Tibial nerve (tissue), 4 donors: ENCODE measurements at regions not wholly inside any gene's neighbourhood (a gene's known extent, or its start where the extent isn't known, plus 50 kb on each side); places are given as distances from the start of the nearest gene placed in this dataset.

Experiments used
- DNase-seq, 2 donors: peaks; one replicate each; pipeline ENCODE4 v3.0.0-alpha.2; 2019; ENCODE audit warnings: low spot score in 2 of 2
- H3K27ac ChIP-seq, 4 donors: fragments of 200-600 bp; sonication (generic) in 3 of 4; one replicate each; pipeline ENCODE4 v1.5.1; 2017 to 2019; ENCODE audit warnings: mild to moderate bottlenecking in 1 of 4
- H3K27me3 ChIP-seq, 2 donors: fragments of 200-600 bp; sonication (generic) in 1 of 2; one replicate each; pipeline versions ENCODE4 v1.5.1 to v1.6.0; 2017 to 2019
- H3K36me3 ChIP-seq, 3 donors: fragments of 200-600 bp; sonication (generic); one replicate each; pipeline ENCODE4 v1.5.1; 2018 to 2019
- H3K4me1 ChIP-seq, 4 donors: fragments of 200-600 bp; sonication (generic) in 3 of 4; one replicate each; pipeline ENCODE4 v1.5.1; 2017 to 2019
- H3K4me3 ChIP-seq, 4 donors: fragments of 200-600 bp; sonication (generic) in 3 of 4; one replicate each; pipeline ENCODE4 v1.5.1; 2017 to 2019; ENCODE audit warnings: mild to moderate bottlenecking in 1 of 4, moderate library complexity in 1 of 4
- H3K9me3 ChIP-seq, 4 donors: fragments of 200-600 bp; sonication (generic) in 3 of 4; one replicate each; pipeline ENCODE4 v1.5.1; 2017 to 2019
- CTCF ChIP-seq, 5 experiments: fragments of 200-600 bp in 3 of 5; fragments of 450-650 bp in 2 of 5; sonication (generic) in 3 of 5; IDR thresholded peaks; one replicate each; pipeline ENCODE4 v1.5.1; 2016 to 2019; ENCODE audit warnings: antibody characterized with exemption in 5 of 5, mild to moderate bottlenecking in 3 of 5, moderate library complexity in 2 of 5
- EP300 ChIP-seq, 2 donors: sonication (generic); formaldehyde crosslinking; IDR thresholded peaks; one replicate each; pipeline ENCODE4 v1.6.1; 2017; ENCODE audit warnings: antibody characterized with exemption in 2 of 2, mild to moderate bottlenecking in 1 of 2
- POLR2A ChIP-seq, 2 donors: fragments of 450-650 bp; IDR thresholded peaks; one replicate each; pipeline ENCODE4 v1.6.1; 2017; ENCODE audit warnings: antibody characterized with exemption in 2 of 2, mild to moderate bottlenecking in 2 of 2, moderate library complexity in 2 of 2
- WGBS, 2 donors: methylation state at CpG; one replicate each; pipeline ENCODE4 v1.1.5; 2018; 5-methylcytosine and 5-hydroxymethylcytosine counted together

DNA sequence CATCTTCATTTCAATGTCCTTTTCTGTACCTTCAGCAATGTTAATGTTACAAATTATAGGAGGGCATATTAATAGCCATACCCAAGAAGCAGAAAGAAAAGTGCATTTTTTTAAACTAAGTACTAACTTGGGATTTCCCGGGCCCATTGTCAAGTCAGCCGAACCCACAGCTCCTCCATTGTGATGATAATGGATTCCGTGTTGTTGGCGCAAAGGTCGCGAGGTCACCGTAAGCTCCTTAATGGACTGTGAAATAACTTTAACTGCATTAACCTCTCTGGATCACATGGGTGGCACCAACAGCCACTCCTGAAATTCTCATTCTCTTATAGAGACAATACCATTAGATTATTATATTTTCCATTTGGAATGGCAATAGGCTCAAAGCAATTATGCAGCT is 250.6 kb upstream of the RRP15 start:
- Histone ChIP-seq H3K27me3 (no peaks in the 10 kb centered on the region), H3K9me3 (peaks cover 0 to 11% (median 2%) of the 10 kb centered on the region in 4 donors), H3K27ac (no peak overlapping the region), H3K36me3 (no peaks in the 10 kb centered on the region), H3K4me1 (no peaks in the 10 kb centered on the region), H3K4me3 (no peak overlapping the region)
- no peak for DNase-seq
- TF ChIP-seq EP300 (IDR thresholded peaks at IDR 0.05) = no peak
- TF ChIP-seq CTCF (IDR thresholded peaks at IDR 0.05) = no peak
- TF ChIP-seq POLR2A (IDR thresholded peaks at IDR 0.05) = no peak
- WGBS, 2 donors = 38 to 51% methylated on average over 7 of the region's 7 CpGs

- Histone ChIP-seq H3K36me3 (no peaks in the 10 kb centered on the region), H3K9me3 (no peaks in the 10 kb centered on the region), H3K4me3 (no peak overlapping the region), H3K27me3 (no peaks in the 10 kb centered on the region), H3K4me1 (no peaks in the 10 kb centered on the region), H3K27ac (no peak overlapping the region)
- TF ChIP-seq POLR2A (IDR thresholded peaks at IDR 0.05) (no peak), EP300 (IDR thresholded peaks at IDR 0.05) (no peak), CTCF (IDR thresholded peaks at IDR 0.05) (no peak)
- WGBS, 2 donors = 29 to 33% methylated on average over 1 of the region's 1 CpG
- no peak for DNase-seq
These were observed 236.2 kb upstream of the RRP15 start for GRCh38 chr1:218048828-218049420.

GRCh38 chr1:218049641-218050040 is 235.5 kb upstream of the RRP15 start:
- WGBS, 2 donors = 62 to 71% methylated on average over 9 of the region's 9 CpGs
- Histone ChIP-seq H3K4me3 (no peak overlapping the region), H3K27ac (no peak overlapping the region), H3K9me3 (no peaks in the 10 kb centered on the region), H3K27me3 (no peaks in the 10 kb centered on the region), H3K4me1 (no peaks in the 10 kb centered on the region), H3K36me3 (no peaks in the 10 kb centered on the region)
- DNase-seq = no peak
- no peak for TF ChIP-seq POLR2A (IDR thresholded peaks at IDR 0.05)
- TF ChIP-seq EP300 (IDR thresholded peaks at IDR 0.05) = no peak
- TF ChIP-seq CTCF (IDR thresholded peaks at IDR 0.05) = no peak

DNA sequence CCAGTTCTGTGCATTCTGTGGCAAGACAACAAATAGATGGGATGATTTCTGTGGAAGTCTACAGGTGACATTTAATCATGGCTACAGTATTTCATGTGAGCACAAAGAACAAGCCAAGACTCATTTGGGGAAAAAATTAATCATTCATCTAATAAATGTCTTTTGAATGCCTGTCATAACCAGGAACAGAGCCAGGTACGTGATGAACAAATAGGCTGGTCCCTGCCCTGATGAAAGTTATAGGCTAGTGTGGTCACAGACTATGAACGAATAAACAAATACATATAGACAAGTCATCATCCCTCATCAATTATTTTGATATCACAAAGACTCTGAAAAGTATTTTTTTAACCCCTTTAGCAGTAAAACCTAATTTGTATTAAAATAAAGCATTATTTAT is 226.4 kb upstream of the RRP15 start:
- no peaks in the 10 kb centered on the region for H3K4me1 ChIP-seq
- no peak for TF ChIP-seq EP300 (IDR thresholded peaks at IDR 0.05)
- no peak for TF ChIP-seq CTCF (IDR thresholded peaks at IDR 0.05)
- TF ChIP-seq POLR2A (IDR thresholded peaks at IDR 0.05) = no peak
- 74 to 76% methylated on average over 2 of the region's 2 CpGs for WGBS, 2 donors

GRCh38 chr1:218064426-218064825 is 220.7 kb upstream of the RRP15 start:
- DNase-seq = no peak
- Histone ChIP-seq H3K4me3 (no peak overlapping the region), H3K36me3 (no peaks in the 10 kb centered on the region), H3K27ac (no peak overlapping the region), H3K9me3 (no peaks in the 10 kb centered on the region), H3K4me1 (no peaks in the 10 kb centered on the region), H3K27me3 (no peaks in the 10 kb centered on the region)
- no peak for TF ChIP-seq EP300 (IDR thresholded peaks at IDR 0.05)
- TF ChIP-seq CTCF (IDR thresholded peaks at IDR 0.05) = no peak
- no peak for TF ChIP-seq POLR2A (IDR thresholded peaks at IDR 0.05)
- 75 to 76% methylated on average over 5 of the region's 5 CpGs for whole genome bisulfite sequencing, 2 donors

More for the DNA sequence above, 226.4 kb upstream of the RRP15 start:
- Histone ChIP-seq H3K27me3 (no peaks in the 10 kb centered on the region), H3K4me3 (no peak overlapping the region), H3K36me3 (no peaks in the 10 kb centered on the region), H3K9me3 (no peaks in the 10 kb centered on the region), H3K27ac (no peak overlapping the region)
- DNase-seq = no peak
